Fibroblast of lung (primary cell): ENCODE measurements at regions not wholly inside any gene's neighbourhood (a gene's known extent, or its start where the extent isn't known, plus 50 kb on each side); places are given as distances from the start of the nearest gene placed in this dataset.

Experiments used
- EZH2 ChIP-seq: IDR thresholded peaks from 2 replicates; pipeline ENCODE4 v1.5.1; 2012; ENCODE audit warnings: low read length, control low read depth, mild to moderate bottlenecking; ENCODE audit errors: missing control alignments
- TF ChIP-seq, protein P1 (sequence below), 2 donors: IDR thresholded peaks in 1 of 2; conservative IDR thresholded peaks in 1 of 2; 1 replicate in 1 of 2; 2 replicates in 1 of 2; pipeline ENCODE4 v1.5.1; 2011 to 2012; ENCODE audit warnings: low read length in 2 of 2, control low read depth in 1 of 2, inconsistent platforms in 1 of 2, low read depth in 1 of 2, mild to moderate bottlenecking in 1 of 2

DNA sequence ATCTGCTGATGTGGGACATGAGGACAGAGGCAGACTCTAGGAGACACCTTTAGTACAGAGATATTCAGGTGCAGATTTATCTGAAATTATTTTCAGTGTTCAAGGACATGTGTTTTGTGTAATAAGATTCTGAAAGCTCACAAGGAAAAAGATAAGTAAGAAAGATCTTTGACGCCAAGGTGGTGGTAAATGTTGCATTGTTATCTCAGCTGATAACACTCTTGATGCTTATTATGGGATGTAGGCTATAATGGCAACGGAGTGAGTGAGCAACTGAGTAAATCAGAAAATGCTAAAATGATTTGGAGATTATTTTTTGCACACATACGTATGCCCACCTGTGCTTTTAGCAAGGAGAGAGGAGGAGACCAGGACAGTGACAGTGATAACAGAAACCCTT lies 510.9 kb downstream of the KLF12 start:
- TF ChIP-seq, protein P1, sequence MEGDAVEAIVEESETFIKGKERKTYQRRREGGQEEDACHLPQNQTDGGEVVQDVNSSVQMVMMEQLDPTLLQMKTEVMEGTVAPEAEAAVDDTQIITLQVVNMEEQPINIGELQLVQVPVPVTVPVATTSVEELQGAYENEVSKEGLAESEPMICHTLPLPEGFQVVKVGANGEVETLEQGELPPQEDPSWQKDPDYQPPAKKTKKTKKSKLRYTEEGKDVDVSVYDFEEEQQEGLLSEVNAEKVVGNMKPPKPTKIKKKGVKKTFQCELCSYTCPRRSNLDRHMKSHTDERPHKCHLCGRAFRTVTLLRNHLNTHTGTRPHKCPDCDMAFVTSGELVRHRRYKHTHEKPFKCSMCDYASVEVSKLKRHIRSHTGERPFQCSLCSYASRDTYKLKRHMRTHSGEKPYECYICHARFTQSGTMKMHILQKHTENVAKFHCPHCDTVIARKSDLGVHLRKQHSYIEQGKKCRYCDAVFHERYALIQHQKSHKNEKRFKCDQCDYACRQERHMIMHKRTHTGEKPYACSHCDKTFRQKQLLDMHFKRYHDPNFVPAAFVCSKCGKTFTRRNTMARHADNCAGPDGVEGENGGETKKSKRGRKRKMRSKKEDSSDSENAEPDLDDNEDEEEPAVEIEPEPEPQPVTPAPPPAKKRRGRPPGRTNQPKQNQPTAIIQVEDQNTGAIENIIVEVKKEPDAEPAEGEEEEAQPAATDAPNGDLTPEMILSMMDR (conservative IDR thresholded peaks at IDR 0.05 in 1 of 2, IDR thresholded peaks at IDR 0.05 in 1 of 2; ENCODE audit: low read depth in 1 of 2, low read length in 2 of 2): no peak
- TF ChIP-seq EZH2: no peak
